ENCODE measurements at regions not wholly inside any gene's neighbourhood (a gene's known extent, or its start where the extent isn't known, plus 50 kb on each side); places are given as distances from the start of the nearest gene placed in this dataset.

DNA sequence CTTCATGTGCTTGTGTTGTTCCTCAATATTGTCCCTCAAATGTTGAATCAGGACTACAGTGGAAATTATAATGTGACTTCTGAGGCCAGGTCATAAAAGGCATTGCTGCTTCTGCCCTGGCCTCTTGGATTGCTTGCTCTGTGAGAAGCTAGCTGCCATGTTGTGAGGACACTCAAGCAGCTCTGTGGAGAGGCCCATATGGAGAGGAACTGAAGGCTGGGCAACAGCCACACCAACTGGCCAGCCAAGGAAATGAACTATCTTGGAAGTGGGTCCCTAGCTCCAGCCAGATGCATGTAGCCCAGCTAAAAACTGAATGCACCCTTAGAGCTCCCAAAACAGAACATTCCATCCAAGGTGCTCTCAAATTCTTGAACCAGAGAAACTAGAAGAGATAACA is 282.6 kb downstream of the BMP7 start:
- TF ChIP-seq, protein P1, sequence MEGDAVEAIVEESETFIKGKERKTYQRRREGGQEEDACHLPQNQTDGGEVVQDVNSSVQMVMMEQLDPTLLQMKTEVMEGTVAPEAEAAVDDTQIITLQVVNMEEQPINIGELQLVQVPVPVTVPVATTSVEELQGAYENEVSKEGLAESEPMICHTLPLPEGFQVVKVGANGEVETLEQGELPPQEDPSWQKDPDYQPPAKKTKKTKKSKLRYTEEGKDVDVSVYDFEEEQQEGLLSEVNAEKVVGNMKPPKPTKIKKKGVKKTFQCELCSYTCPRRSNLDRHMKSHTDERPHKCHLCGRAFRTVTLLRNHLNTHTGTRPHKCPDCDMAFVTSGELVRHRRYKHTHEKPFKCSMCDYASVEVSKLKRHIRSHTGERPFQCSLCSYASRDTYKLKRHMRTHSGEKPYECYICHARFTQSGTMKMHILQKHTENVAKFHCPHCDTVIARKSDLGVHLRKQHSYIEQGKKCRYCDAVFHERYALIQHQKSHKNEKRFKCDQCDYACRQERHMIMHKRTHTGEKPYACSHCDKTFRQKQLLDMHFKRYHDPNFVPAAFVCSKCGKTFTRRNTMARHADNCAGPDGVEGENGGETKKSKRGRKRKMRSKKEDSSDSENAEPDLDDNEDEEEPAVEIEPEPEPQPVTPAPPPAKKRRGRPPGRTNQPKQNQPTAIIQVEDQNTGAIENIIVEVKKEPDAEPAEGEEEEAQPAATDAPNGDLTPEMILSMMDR (IDR thresholded peaks at IDR 0.05; ENCODE audit: low read depth) = no peak

DNA sequence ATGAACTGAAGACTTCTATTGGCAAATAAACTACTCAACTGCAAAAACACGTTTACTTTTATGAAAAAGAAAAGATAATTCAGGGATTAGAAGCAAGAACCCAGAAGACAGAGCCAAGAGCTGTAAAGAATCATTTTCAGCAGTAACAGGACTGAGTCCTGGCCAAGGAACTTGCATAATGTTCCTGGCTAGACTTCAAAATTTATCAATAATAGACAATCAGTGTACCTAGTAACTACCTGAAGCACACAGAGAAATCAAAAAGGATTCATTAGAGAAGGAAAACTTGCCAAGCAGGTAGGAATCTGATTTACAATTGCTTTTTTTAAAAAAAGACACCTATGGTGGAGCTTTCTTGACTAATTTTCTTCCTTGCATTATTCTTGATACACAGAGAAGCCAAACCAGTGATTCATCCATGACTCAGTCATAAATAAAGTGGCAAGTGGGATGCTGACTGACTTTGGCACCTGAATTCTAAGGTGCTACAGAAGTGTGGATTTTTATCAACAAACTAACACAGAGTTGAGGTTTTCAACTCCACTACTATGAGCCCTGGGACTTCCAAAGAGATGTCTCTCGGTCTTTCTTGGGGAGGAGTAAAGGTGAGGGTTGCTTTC is 281.3 kb downstream of the BMP7 start:
- TF ChIP-seq, protein P1 (IDR thresholded peaks at IDR 0.05; ENCODE audit: low read depth) = no peak

DNA sequence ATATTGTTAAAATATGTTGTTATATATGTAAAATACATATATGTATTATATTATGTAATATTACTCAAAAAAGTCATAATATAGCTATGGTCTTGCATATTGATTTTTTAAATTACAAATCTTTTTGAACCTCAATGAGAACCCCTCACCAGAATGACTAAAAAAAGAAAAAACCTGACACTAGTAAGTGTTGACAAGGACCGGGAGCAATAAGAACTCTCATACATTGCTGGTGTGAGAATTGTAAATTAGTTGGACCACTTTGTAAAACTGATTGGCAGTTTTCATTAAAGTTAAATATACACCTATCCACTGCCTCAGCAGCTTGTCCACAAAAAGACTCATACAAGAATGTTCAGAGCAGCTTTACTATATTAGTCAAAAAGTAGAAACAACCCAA is 280.0 kb downstream of the BMP7 start:
- TF ChIP-seq, protein P1 (IDR thresholded peaks at IDR 0.05; ENCODE audit: low read depth) = no peak

DNA sequence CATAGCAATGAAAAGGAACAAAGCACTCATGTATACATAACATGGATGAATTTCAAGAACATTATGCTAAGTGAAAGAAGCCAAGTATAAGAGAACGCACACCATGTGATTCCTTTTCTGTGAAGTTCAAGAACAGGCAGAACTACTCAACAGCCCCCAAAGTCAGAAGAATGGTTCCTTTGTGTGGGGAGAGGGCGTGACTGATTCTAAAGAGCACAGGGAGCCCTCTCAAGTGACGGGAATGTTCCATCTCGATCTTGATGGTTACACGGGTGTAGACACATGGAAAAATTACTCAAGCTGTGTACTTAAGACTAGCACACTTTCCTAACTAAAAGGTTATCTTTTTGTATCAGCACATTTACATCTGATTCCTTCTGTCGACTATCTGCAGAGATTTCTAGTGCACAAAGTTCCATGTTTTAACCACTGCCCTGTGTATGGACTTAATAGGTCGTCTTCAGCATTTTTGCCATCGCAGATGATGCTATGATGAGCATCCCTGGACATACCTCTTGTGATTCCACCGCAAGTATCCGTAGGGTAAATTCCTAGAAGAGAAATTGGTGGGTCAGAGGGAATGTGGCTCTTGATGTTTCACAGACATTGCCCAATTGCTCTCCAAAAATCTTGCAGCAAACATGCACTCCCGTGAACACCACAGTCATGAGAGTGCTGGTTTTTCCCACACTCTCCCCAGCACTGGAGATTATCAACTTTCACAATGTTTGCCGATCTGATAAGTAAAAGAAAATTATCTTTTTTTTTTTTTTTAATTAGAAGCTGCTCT is 279.3 kb downstream of the BMP7 start:
- TF ChIP-seq, protein P1 (IDR thresholded peaks at IDR 0.05; ENCODE audit: low read depth) = no peak

DNA sequence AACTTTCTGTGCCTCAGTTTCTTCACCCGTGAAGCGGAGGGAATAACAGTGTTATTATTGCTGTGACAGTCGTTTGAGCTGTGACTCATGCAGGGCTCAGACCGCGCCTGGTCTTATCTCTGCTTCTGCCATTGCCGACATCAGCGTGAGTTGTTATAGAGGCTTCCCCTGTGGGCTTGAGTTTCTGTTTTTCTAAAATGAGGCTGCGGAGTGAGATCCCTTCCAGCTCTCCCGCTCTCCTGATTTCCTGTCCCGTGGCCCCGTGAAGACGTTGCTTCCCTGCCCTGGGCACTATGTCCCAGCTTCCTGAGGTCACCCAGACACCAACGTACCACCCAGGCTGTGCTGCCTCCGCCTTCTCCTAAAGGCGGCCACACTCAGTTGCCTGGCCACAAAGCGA is 278.5 kb downstream of the BMP7 start:
- TF ChIP-seq, protein P1 (IDR thresholded peaks at IDR 0.05; ENCODE audit: low read depth) = no peak

DNA sequence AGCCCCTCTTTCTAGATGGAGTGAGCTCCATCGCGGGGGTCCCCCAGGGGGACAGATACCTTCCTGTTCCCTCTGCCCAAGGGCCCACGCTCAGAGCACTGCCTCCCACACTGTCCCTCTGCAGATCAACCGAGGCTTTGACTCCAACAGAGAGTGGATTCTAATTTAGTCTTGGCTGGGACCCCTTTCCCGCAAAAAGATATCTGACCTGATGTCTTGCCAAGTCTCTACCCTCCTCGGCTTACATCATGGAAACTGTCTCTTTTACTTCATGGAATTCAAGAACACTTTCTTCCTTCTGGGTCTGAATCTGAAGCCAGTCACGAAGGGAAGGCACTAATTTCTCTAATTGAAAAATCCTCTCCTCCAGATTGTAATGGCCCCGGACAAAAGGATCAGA is 278.0 kb downstream of the BMP7 start:
- TF ChIP-seq, protein P1 (IDR thresholded peaks at IDR 0.05; ENCODE audit: low read depth) = no peak

DNA sequence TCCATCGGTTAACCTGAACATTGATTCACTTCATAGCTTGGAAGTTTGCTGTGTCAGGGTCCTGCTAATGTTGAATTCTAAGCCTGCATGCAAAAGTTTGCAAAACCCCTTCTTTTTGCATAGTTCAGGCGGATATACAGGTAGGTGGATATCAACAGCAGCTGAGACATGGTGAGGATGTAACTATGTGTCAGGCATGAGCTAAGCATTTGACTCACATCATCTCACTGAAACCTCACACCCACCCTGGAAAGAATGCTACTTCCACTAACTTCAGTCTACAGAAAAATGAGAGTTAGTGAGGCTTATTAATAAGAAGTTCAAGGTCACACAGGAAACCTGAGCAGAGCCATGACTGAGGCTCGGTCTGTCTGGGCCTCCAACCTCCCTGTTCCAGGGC is 276.9 kb downstream of the BMP7 start:
- TF ChIP-seq, protein P1 (IDR thresholded peaks at IDR 0.05; ENCODE audit: low read depth) = no peak
